ENCODE measurements at regions not wholly inside any gene's neighbourhood (a gene's known extent, or its start where the extent isn't known, plus 50 kb on each side); places are given as distances from the start of the nearest gene placed in this dataset.

DNA sequence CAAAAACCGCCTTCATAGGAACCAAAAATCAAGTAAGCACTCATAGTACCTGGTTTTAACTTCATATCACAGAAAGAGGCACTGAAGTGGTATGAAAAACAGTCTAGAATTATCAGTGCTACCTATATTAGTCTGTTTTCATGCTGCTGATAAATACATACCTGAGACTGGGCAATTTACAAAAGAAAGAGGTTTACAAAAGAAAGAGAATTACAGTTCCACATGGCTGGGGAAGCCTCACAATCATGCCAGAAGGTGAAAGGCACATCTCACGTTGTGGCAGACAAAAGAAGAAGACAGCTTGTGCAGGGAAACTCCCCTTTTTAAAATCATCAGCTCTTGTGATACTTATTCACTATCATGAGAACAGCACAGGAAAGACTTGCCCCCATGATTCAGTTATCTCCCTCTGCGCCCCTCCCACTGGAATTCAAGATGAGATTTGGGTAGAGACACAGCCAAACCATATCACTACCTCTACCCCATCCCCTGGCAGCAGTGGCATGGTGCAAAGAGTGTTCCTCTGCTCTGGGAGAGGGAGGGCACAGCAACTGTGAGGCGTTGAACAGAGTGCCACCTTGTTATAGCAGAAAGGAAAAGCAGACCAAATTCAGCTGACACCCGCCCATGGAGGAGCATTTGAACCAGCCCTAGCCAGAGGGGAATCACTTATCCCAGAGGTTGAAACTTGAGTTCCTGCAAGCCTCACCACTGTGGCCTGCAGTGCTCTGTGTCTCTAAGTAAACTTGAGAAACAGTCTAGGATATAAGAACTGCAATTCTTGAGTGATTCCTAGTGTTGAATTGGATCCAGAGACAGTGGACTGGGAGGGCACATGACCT lies 61.9 kb upstream of the PTPRZ1 start:
- no peak overlapping the region for H3K4me3 ChIP-seq (ENCODE audit: low read depth, low read length)
- TF ChIP-seq, protein P1, sequence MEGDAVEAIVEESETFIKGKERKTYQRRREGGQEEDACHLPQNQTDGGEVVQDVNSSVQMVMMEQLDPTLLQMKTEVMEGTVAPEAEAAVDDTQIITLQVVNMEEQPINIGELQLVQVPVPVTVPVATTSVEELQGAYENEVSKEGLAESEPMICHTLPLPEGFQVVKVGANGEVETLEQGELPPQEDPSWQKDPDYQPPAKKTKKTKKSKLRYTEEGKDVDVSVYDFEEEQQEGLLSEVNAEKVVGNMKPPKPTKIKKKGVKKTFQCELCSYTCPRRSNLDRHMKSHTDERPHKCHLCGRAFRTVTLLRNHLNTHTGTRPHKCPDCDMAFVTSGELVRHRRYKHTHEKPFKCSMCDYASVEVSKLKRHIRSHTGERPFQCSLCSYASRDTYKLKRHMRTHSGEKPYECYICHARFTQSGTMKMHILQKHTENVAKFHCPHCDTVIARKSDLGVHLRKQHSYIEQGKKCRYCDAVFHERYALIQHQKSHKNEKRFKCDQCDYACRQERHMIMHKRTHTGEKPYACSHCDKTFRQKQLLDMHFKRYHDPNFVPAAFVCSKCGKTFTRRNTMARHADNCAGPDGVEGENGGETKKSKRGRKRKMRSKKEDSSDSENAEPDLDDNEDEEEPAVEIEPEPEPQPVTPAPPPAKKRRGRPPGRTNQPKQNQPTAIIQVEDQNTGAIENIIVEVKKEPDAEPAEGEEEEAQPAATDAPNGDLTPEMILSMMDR (IDR thresholded peaks at IDR 0.05; ENCODE audit: borderline replicate concordance, insufficient read depth, low read depth, low read length) = no peak

DNA sequence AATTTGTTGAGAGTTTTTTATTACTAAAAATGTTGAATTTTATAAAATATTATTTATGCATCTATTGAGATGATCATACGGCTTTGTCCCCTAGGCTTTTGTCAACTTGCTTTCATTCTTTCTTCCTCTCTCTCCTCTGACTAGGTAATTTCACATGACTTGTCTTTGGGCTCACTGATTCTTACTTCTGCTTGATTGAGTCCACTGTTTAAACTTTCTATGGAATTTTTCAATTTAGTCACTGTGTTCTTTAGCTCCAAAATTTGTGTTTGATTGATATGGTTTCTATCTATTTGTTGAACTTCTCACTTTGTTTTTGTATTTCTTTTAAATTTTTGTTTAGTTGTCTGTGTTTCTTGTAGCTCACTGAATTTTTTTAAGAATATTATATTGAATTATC lies 65.9 kb upstream of the PTPRZ1 start:
- H3K4me3 ChIP-seq (ENCODE audit: low read depth, low read length) = no peak overlapping the region
- TF ChIP-seq, protein P1 (IDR thresholded peaks at IDR 0.05; ENCODE audit: borderline replicate concordance, insufficient read depth, low read depth, low read length) = no peak

DNA sequence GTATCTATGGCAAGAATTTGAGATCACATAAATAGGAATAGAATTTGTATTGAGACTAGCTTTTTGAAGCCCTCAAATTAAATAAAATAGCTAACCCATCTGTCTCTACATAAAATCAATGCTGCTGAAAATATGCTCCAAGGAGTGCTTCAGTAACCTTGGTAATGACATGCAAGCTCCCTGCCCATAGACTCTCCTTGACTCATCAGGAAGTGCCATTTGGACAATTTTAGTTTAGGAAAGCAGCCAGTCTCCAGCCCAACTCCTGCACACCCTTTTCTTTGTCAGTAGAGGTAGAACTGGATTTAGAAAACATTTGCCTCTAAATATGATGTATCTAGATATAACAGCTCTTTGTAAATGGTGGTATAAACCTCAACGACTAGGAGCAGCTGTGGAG lies 69.9 kb upstream of the PTPRZ1 start:
- TF ChIP-seq, protein P1 (IDR thresholded peaks at IDR 0.05; ENCODE audit: borderline replicate concordance, insufficient read depth, low read depth, low read length) = no peak
- H3K4me3 ChIP-seq (ENCODE audit: low read depth, low read length) = no peak overlapping the region

DNA sequence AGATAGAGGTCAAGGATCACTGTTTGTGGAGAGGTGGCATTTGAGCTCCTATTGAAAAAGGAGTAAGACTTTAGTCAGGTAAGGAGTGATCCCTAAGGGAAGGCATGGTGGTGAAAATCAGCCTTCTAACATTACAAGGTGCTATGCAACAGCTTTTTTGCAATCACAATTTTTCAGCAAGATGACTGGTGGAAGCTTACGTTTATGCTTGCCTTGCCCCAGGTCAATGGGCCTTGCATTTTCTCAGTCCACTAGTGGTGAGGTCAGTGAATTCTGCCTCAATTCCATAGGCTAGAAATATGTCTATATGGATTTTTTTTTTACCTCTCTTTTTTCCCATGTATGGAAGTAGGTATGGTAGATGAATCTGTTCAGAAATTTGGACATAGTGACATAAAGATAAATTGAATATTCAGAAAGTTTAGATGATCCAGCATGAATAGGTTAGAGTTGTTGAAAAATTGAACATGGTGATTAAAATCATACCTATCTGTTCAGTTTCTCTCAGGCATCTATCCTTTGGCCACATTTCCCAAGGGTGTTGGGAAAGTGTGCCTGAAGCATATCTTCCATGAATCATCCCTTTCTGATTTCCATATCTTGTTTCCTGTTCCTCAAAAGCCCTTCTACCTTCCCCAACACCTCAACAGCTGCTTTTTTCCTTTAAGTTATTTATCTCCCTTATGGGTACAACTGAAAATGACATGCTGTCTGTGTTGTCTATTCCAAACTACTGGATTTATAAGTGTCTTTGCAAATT lies 71.9 kb upstream of the PTPRZ1 start:
- H3K4me3 ChIP-seq (ENCODE audit: low read depth, low read length) = no peak overlapping the region
- TF ChIP-seq, protein P1 (IDR thresholded peaks at IDR 0.05; ENCODE audit: borderline replicate concordance, insufficient read depth, low read depth, low read length) = no peak

DNA sequence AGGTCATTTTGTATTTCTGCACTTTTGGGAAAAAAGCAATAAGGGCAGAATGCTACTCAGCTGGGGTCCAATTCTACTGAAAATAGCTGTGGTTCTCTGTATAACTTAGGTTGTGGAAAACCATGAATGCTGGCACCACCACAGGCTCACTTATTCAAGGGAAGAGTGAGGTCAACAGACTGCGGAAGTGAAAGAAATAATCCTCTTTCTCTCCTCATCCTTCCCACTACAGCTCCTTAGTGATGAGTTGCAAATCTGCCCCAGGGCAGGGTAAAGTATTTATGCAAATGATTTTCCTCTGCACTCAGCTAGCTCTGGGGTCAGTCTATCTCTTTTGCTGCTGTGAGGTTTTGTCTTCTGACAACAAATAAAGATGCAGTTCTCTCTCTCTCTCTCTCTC lies 74.1 kb upstream of the PTPRZ1 start:
- no peak overlapping the region for H3K4me3 ChIP-seq (ENCODE audit: low read depth, low read length)
- TF ChIP-seq, protein P1 (IDR thresholded peaks at IDR 0.05; ENCODE audit: borderline replicate concordance, insufficient read depth, low read depth, low read length) = no peak

DNA sequence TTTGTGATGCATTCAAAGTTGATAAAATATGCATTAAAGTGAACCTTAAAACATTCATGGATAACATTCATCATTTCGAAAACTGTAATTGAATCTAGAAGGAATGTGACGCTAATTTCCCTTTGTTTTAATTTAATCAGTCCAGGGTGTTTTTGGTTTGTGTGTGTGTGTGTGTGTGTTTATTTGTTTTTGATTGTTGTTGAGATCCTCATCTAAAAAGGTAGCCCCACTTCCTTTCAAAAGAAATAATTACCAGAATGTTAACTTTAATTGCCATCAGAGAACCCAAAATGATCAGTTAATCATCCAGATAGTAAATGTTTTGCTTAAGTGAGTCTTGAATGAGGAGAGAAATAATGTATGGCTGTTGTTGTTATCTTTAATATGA lies 74.5 kb upstream of the PTPRZ1 start:
- H3K4me3 ChIP-seq (ENCODE audit: low read depth, low read length) = no peak overlapping the region
- TF ChIP-seq, protein P1 (IDR thresholded peaks at IDR 0.05; ENCODE audit: borderline replicate concordance, insufficient read depth, low read depth, low read length) = no peak
